LNCAP (cell line): ENCODE measurements at regions not wholly inside any gene's neighbourhood (a gene's known extent, or its start where the extent isn't known, plus 50 kb on each side); places are given as distances from the start of the nearest gene placed in this dataset.

Source experiments
- CTCF ChIP-seq: fragments of 450-650 bp; IDR thresholded peaks from 2 replicates; pipeline ENCODE4 v1.5.1; 2017; ENCODE audit warnings: mild to moderate bottlenecking

DNA sequence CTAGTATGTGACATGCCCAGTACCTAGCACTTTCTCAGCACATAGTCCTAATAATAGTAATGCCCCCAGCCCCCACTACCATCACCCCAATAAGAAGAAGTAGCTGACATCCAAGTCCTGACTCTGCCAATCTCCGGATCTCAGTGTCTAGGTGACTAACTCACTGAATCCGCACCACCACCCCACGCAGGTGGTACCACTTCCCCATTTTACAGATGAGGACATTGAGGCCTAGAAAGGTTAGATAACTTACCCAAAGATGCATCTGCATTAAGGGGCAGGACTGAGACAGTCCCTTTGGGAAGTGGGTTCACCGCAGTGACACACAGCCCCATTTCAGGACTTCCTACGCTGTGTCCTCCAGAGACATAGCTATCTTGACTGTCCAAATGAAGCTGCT lies 241.2 kb downstream of the TFAP2C start:
- TF ChIP-seq CTCF = no peak

DNA sequence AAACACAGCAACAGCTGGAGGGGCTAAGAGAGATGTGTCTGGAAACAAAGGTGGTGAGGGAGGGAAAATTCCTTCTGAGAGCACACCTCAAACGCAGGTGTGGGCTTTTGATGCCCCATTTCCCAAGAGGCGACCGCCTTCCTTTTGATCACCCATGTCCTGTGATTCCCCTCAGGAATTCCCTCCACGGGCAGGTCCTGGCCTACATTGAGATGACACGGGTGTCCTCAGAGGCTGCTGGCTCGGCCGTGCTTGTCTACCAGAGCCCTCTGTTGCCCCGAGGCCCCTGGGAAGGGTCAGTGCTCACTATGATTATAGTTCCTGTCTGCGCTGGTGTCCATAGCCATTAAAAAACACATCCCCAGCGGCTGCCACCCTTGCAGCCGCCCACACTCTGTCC lies 242.6 kb downstream of the TFAP2C start:
- TF ChIP-seq CTCF = no peak

GRCh38 chr20:56872620-56873458 lies 243.7 kb downstream of the TFAP2C start:
- no peak for TF ChIP-seq CTCF

DNA sequence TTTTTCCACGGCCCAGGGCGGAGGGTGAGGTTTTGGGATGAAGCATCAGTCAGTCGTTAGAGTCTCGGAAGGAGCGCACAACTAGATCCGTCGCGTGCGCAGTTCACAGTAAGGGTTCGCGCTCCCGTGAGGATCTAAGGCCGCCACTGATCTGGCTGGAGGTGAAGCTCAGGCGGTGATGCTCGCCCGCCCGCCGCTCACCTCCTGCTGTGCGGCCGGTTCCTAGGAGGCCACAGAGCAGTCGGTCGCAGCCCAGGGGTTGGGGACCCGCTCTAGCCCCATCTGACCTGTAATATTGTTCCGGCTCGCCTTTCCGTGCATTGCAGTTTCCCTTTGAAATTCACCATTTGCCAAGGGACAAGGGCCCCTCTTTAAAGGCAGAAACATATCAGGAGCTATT lies 244.7 kb downstream of the TFAP2C start:
- no peak for TF ChIP-seq CTCF

GRCh38 chr20:56875052-56875659 lies 246.1 kb downstream of the TFAP2C start:
- no peak for TF ChIP-seq CTCF

DNA sequence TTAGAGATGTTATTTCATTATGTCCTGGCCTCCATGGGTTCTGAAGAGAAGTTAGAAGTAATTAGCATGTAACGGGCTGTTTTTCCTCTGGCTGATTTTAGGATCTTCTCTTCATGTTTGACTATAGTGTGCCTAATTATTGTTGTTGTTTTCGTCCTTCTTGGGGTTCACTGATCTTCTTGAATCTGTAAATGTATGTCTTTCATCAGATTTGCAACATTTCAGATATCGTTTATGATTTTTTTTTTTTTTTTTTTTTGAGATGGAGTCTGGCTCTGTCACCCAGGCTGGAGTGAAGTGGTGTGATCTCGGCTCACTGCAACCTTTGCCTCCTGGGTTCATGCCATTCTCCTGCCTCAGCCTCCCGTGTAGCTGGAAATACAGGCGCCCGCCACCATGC lies 246.7 kb downstream of the TFAP2C start:
- TF ChIP-seq CTCF = no peak

DNA sequence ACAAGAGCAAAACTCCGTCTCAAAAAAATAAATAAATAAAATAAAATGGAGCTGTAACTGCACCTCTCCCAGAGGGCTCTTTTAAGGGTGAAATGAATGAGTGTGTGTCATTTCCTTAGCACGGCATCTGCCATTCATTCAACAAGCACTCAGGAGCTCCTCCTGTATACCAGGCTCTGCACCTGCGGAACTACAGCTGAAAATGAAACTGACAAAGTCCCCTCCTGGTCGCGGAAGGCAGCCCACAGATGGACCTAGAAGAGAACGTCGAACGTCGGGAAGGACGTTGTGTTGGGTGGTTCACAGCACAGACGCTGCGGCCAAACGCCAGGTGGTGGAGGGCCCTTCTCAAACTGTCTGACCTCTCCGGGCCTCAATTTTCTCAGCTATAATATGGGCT lies 256.4 kb downstream of the TFAP2C start:
- no peak for TF ChIP-seq CTCF
